Immature natural killer cell (primary cell): ENCODE measurements at regions not wholly inside any gene's neighbourhood (a gene's known extent, or its start where the extent isn't known, plus 50 kb on each side); places are given as distances from the start of the nearest gene placed in this dataset.

ENCODE experiments used
- DNase-seq, 3 donors: peaks; one replicate each; pipeline ENCODE4 v3.0.0; 2022; ENCODE audit warnings: mixed read lengths in 1 of 3
- H3K27ac Mint-ChIP-seq, 6 donors: one replicate each; pipeline ENCODE4 v1.8.0; 2020; ENCODE audit warnings: mixed read lengths in 6 of 6, mild to moderate bottlenecking in 5 of 6, inconsistent platforms in 4 of 6, moderate library complexity in 3 of 6
- H3K27me3 Mint-ChIP-seq, 3 donors: one replicate each; pipeline ENCODE4 v1.8.0; 2020 to 2021; ENCODE audit warnings: low read depth in 3 of 3, mild to moderate bottlenecking in 3 of 3, mixed read lengths in 3 of 3, moderate library complexity in 3 of 3, inconsistent platforms in 1 of 3
- H3K36me3 Mint-ChIP-seq, 3 donors: one replicate each; pipeline ENCODE4 v1.8.0; 2020; ENCODE audit warnings: mixed read lengths in 3 of 3, inconsistent platforms in 2 of 3, mild to moderate bottlenecking in 2 of 3
- H3K4me1 Mint-ChIP-seq, 2 donors: one replicate each; pipeline ENCODE4 v1.8.0; 2020; ENCODE audit warnings: inconsistent platforms in 2 of 2, mild to moderate bottlenecking in 2 of 2, mixed read lengths in 2 of 2, moderate library complexity in 1 of 2
- H3K4me3 Mint-ChIP-seq, 5 donors: one replicate each; pipeline ENCODE4 v1.8.0; 2020; ENCODE audit warnings: mild to moderate bottlenecking in 5 of 5, mixed read lengths in 5 of 5, inconsistent platforms in 3 of 5, moderate library complexity in 3 of 5
- H3K9me3 Mint-ChIP-seq, 6 donors: one replicate each; pipeline ENCODE4 v1.8.0; 2020; ENCODE audit warnings: mild to moderate bottlenecking in 6 of 6, mixed read lengths in 6 of 6, inconsistent platforms in 4 of 6, moderate library complexity in 3 of 6

- H3K4me3 Mint-ChIP-seq, result no peak overlapping the region
- peaks cover 0 to 8% (median 0%) of the 10 kb centered on the region in 6 donors for H3K9me3 Mint-ChIP-seq
- no peaks in the 10 kb centered on the region for H3K4me1 Mint-ChIP-seq
- no peak for DNase-seq
- no peak overlapping the region for H3K27ac Mint-ChIP-seq
- peaks cover 0 to 10% (median 0%) of the 10 kb centered on the region in 3 donors for H3K27me3 Mint-ChIP-seq
- H3K36me3 Mint-ChIP-seq, result no peaks in the 10 kb centered on the region
Observed at GRCh38 chr11:131253142-131253655, 117.2 kb upstream of the NTM start.

GRCh38 chr11:131253656-131254151 is 116.7 kb upstream of the NTM start:
- no peak overlapping the region for H3K27ac Mint-ChIP-seq
- H3K4me3 Mint-ChIP-seq, result no peak overlapping the region
- no peak for DNase-seq
- H3K4me1 Mint-ChIP-seq, result no peaks in the 10 kb centered on the region
- H3K27me3 Mint-ChIP-seq, result peaks cover 0 to 10% (median 0%) of the 10 kb centered on the region in 3 donors
- no peaks in the 10 kb centered on the region for H3K36me3 Mint-ChIP-seq
- H3K9me3 Mint-ChIP-seq, result peaks cover 0 to 9% (median 0%) of the 10 kb centered on the region in 6 donors

GRCh38 chr11:131254254-131254653 is 116.2 kb upstream of the NTM start:
- Mint-ChIP-seq H3K4me3 (no peak overlapping the region), H3K9me3 (peaks cover 0 to 11% (median 0%) of the 10 kb centered on the region in 6 donors), H3K27me3 (peaks cover 0 to 10% (median 0%) of the 10 kb centered on the region in 3 donors), H3K36me3 (no peaks in the 10 kb centered on the region), H3K27ac (no peak overlapping the region), H3K4me1 (no peaks in the 10 kb centered on the region)
- DNase-seq, result no peak

- Mint-ChIP-seq H3K4me1 (no peaks in the 10 kb centered on the region), H3K36me3 (no peaks in the 10 kb centered on the region), H3K27ac (no peak overlapping the region), H3K9me3 (peaks cover 0 to 13% (median 2%) of the 10 kb centered on the region in 6 donors), H3K27me3 (peaks cover 2 to 5% (median 2%) of the 10 kb centered on the region in 3 donors), H3K4me3 (no peak overlapping the region)
- DNase-seq, result no peak
Observed at GRCh38 chr11:131274233-131274632, 96.2 kb upstream of the NTM start.

GRCh38 chr11:131275580-131275979 is 94.8 kb upstream of the NTM start:
- Mint-ChIP-seq H3K4me1 (no peaks in the 10 kb centered on the region), H3K4me3 (no peak overlapping the region), H3K27me3 (peaks cover 0 to 5% (median 2%) of the 10 kb centered on the region in 3 donors), H3K9me3 (peaks cover 0 to 11% (median 2%) of the 10 kb centered on the region in 6 donors), H3K27ac (no peak overlapping the region), H3K36me3 (no peaks in the 10 kb centered on the region)
- no peak for DNase-seq

GRCh38 chr11:131278472-131278871 is 91.9 kb upstream of the NTM start:
- Mint-ChIP-seq H3K36me3 (no peaks in the 10 kb centered on the region), H3K9me3 (peaks cover 0 to 5% (median 0%) of the 10 kb centered on the region in 6 donors), H3K27me3 (peaks cover 0 to 5% (median 0%) of the 10 kb centered on the region in 3 donors), H3K27ac (no peak overlapping the region), H3K4me1 (no peaks in the 10 kb centered on the region), H3K4me3 (no peak overlapping the region)
- no peak for DNase-seq

DNA sequence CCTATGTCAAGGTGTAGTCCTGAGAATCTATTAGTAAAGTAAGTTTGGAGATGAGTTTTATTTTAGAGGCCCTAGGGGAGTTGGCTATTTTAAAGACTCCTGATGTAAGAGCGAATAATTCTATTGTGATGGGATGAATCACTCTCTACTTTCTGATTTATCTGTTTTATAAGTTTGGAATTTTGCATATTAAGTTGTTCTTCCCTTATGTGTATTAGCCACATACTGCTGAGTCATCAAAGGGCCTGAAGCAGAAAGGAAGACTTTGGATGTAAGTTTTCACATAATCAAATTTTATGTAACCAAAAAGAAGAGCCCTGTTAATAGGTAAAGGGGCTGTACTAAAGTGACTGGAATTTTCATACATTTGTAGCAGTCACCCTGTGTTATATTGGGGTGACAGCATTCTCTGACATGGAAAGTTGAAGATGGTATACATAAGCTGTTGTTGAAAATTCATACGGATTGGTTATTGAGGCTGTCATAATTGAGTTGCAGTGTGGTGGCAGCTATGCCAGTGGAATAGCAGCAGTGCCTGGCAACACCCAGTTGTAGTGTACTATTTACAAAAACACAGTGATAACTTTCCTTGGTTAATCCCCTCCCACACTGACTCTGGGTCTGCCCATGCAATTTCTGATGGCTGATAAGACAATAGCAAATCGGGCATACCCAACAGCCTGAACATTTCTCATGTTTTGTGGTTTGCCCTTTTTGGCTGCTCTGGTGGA is 90.6 kb upstream of the NTM start:
- no peaks in the 10 kb centered on the region for H3K4me1 Mint-ChIP-seq
- H3K4me3 Mint-ChIP-seq, result no peak overlapping the region
- no peak for DNase-seq
- H3K36me3 Mint-ChIP-seq, result no peaks in the 10 kb centered on the region
- no peak overlapping the region for H3K27ac Mint-ChIP-seq
- H3K27me3 Mint-ChIP-seq, result peaks cover 0 to 5% (median 0%) of the 10 kb centered on the region in 3 donors
- H3K9me3 Mint-ChIP-seq, result peaks cover 0 to 5% (median 0%) of the 10 kb centered on the region in 6 donors

DNA sequence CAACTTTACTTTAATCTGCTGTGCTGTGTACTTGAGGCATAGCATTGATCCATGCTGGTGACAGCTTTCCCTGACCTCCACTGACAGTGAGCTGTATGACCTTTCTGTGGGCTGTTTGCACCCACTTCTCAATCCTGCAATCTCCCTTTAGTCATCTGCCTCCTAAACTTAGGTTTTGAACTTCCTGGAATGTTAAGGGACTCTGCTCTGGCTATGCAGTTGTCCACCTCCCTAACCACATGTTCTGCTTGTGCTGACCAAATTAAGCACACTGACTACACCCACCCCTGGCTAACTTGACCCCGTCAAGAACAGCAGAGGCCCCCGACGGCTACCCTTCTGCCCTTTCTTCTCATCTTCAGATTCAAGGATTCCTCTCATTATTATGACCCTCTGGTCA is 89.1 kb upstream of the NTM start:
- H3K27ac Mint-ChIP-seq, result no peak overlapping the region
- no peaks in the 10 kb centered on the region for H3K36me3 Mint-ChIP-seq
- H3K4me1 Mint-ChIP-seq, result no peaks in the 10 kb centered on the region
- H3K9me3 Mint-ChIP-seq, result peaks cover 0 to 5% (median 0%) of the 10 kb centered on the region in 6 donors
- no peak overlapping the region for H3K4me3 Mint-ChIP-seq
- no peak for DNase-seq
- H3K27me3 Mint-ChIP-seq, result peaks cover 0 to 1% (median 0%) of the 10 kb centered on the region in 3 donors

DNA sequence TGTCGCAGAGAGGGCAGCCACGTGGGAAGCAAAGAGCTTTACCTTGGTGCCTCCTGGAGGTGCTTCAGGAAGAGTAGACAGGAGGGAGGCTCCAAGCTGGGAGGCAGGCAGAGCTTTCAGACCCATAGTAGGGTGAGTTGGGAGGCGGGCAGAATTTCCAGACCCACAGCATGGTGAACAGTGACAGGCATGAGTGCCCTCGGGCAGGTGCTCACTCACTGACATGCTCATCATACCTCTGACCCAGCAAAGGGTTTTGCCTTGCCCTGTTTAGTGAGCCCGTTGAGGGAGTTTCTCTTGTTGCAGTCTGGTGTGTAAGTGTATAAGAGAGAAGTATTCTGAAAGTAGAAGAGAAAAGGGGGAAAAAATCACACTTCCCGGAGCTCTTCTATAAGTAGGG is 86.4 kb upstream of the NTM start:
- no peak overlapping the region for H3K27ac Mint-ChIP-seq
- no peak for DNase-seq
- no peaks in the 10 kb centered on the region for H3K27me3 Mint-ChIP-seq
- H3K4me3 Mint-ChIP-seq, result no peak overlapping the region
- H3K9me3 Mint-ChIP-seq, result peaks cover 0 to 5% (median 0%) of the 10 kb centered on the region in 6 donors
- no peaks in the 10 kb centered on the region for H3K4me1 Mint-ChIP-seq
- H3K36me3 Mint-ChIP-seq, result no peaks in the 10 kb centered on the region

GRCh38 chr11:131288521-131289091 is 81.8 kb upstream of the NTM start:
- H3K9me3 Mint-ChIP-seq, result peaks cover 0 to 4% (median under 1%) of the 10 kb centered on the region in 6 donors
- H3K4me1 Mint-ChIP-seq, result no peaks in the 10 kb centered on the region
- no peak for DNase-seq
- no peak overlapping the region for H3K4me3 Mint-ChIP-seq
- H3K36me3 Mint-ChIP-seq, result no peaks in the 10 kb centered on the region
- H3K27ac Mint-ChIP-seq, result no peak overlapping the region
- peaks cover 0 to 2% (median 0%) of the 10 kb centered on the region in 3 donors for H3K27me3 Mint-ChIP-seq

DNA sequence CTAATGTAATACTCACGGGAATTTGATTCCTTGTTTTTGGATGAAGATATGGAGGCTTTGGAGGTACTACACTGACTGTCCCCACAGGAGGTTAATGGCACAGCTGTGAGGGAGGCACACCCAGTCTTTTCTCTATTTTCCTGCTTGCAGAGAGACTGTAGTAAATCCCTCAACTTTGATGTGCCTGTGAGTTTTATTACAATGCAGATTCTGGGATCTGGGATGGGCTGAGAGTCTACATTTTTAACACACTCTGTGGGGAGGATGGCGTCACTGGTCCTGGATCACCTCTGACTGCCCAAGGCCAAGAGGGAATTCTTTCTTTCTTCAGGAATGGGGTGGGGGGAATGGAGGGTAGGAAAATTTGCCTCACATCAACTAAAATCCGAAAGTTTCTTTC is 80.2 kb upstream of the NTM start:
- no peaks in the 10 kb centered on the region for H3K4me1 Mint-ChIP-seq

GRCh38 chr11:131295986-131296385 is 74.4 kb upstream of the NTM start:
- Mint-ChIP-seq H3K27ac (no peak overlapping the region), H3K9me3 (peaks cover 0 to 12% (median 5%) of the 10 kb centered on the region in 6 donors), H3K4me3 (no peak overlapping the region), H3K27me3 (peaks cover 0 to 2% (median 0%) of the 10 kb centered on the region in 3 donors), H3K36me3 (no peaks in the 10 kb centered on the region), H3K4me1 (no peaks in the 10 kb centered on the region)
- DNase-seq, result no peak

More for the DNA sequence above, 80.2 kb upstream of the NTM start:
- Mint-ChIP-seq H3K27ac (no peak overlapping the region), H3K27me3 (peaks cover 0 to 2% (median 0%) of the 10 kb centered on the region in 3 donors), H3K36me3 (no peaks in the 10 kb centered on the region), H3K4me3 (no peak overlapping the region), H3K9me3 (peaks cover 0 to 6% (median 2%) of the 10 kb centered on the region in 6 donors)
- DNase-seq, result no peak

GRCh38 chr11:131297441-131297840 is 73.0 kb upstream of the NTM start:
- Mint-ChIP-seq H3K9me3 (peaks cover 0 to 15% (median 3%) of the 10 kb centered on the region in 6 donors), H3K27ac (no peak overlapping the region), H3K4me1 (no peaks in the 10 kb centered on the region), H3K36me3 (no peaks in the 10 kb centered on the region), H3K27me3 (peaks cover 0 to 5% (median under 1%) of the 10 kb centered on the region in 3 donors), H3K4me3 (no peak overlapping the region)
- no peak for DNase-seq
